ENCODE measurements at regions not wholly inside any gene's neighbourhood (a gene's known extent, or its start where the extent isn't known, plus 50 kb on each side); places are given as distances from the start of the nearest gene placed in this dataset.

GRCh38 chr1:70490153-70490552, 79.1 kb downstream of the CTH start:
- TF ChIP-seq, protein P1, sequence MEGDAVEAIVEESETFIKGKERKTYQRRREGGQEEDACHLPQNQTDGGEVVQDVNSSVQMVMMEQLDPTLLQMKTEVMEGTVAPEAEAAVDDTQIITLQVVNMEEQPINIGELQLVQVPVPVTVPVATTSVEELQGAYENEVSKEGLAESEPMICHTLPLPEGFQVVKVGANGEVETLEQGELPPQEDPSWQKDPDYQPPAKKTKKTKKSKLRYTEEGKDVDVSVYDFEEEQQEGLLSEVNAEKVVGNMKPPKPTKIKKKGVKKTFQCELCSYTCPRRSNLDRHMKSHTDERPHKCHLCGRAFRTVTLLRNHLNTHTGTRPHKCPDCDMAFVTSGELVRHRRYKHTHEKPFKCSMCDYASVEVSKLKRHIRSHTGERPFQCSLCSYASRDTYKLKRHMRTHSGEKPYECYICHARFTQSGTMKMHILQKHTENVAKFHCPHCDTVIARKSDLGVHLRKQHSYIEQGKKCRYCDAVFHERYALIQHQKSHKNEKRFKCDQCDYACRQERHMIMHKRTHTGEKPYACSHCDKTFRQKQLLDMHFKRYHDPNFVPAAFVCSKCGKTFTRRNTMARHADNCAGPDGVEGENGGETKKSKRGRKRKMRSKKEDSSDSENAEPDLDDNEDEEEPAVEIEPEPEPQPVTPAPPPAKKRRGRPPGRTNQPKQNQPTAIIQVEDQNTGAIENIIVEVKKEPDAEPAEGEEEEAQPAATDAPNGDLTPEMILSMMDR (optimal IDR thresholded peaks at IDR 0.05 in 1 of 3, IDR thresholded peaks at IDR 0.05 in 1 of 3, conservative IDR thresholded peaks at IDR 0.05 in 1 of 3; ENCODE audit: extremely low read depth in 1 of 3, insufficient read depth in 2 of 3, low read length in 3 of 3): no peak
- TF ChIP-seq EZH2 (IDR thresholded peaks at IDR 0.05; ENCODE audit: low read length): no peak
